H9 (cell line): ENCODE measurements at regions not wholly inside any gene's neighbourhood (a gene's known extent, or its start where the extent isn't known, plus 50 kb on each side); places are given as distances from the start of the nearest gene placed in this dataset.

Experiments
- DNase-seq: peaks from one replicate; pipeline ENCODE4 v3.0.0-alpha.2; 2017
- H2AFZ ChIP-seq: one replicate; pipeline ENCODE4 v1.6.1; 2013; ENCODE audit warnings: mild to moderate bottlenecking, low read length, control low read depth, moderate library complexity
- H2AK5ac ChIP-seq: 2 replicates; pipeline ENCODE4 v1.6.1; 2013; ENCODE audit warnings: low read length, control low read depth, mixed read lengths; ENCODE audit not compliant: insufficient read length
- H2BK120ac ChIP-seq: one replicate; pipeline ENCODE4 v1.6.1; 2013; ENCODE audit warnings: low read depth, mild to moderate bottlenecking, low read length, control low read depth, inconsistent platforms; ENCODE audit not compliant: poor library complexity, severe bottlenecking
- H2BK12ac ChIP-seq: 2 replicates; pipeline ENCODE4 v1.6.1; 2013; ENCODE audit warnings: low read length, control low read depth, mixed read lengths, low read depth; ENCODE audit not compliant: insufficient read length
- H2BK15ac ChIP-seq: 2 replicates; pipeline ENCODE4 v1.6.1; 2013; ENCODE audit warnings: low read depth, low read length, control low read depth
- H2BK20ac ChIP-seq: one replicate; pipeline ENCODE4 v1.6.1; 2013; ENCODE audit warnings: low read depth, mild to moderate bottlenecking, low read length, control low read depth, inconsistent platforms; ENCODE audit not compliant: poor library complexity, severe bottlenecking
- H2BK5ac ChIP-seq: 2 replicates; pipeline ENCODE4 v1.6.1; 2013; ENCODE audit warnings: low read length, control low read depth, mixed read lengths; ENCODE audit not compliant: insufficient read length
- H3K14ac ChIP-seq: 2 replicates; pipeline ENCODE4 v1.6.1; 2013; ENCODE audit warnings: low read length, control low read depth; ENCODE audit not compliant: insufficient read depth
- H3K18ac ChIP-seq: 2 replicates; pipeline ENCODE4 v1.6.1; 2013; ENCODE audit warnings: low read depth, mild to moderate bottlenecking, mixed read lengths, low read length, control low read depth; ENCODE audit not compliant: insufficient read length
- H3K23ac ChIP-seq: 2 replicates; pipeline ENCODE4 v1.6.1; 2013; ENCODE audit warnings: low read length, control low read depth, mixed read lengths, low read depth; ENCODE audit not compliant: insufficient read length
- H3K23me2 ChIP-seq: 2 replicates; pipeline ENCODE4 v1.6.1; 2013; ENCODE audit warnings: low read depth, mild to moderate bottlenecking, mixed read lengths, low read length, control low read depth; ENCODE audit not compliant: insufficient read length, poor library complexity, severe bottlenecking
- H3K27ac ChIP-seq: 2 replicates; pipeline ENCODE4 v1.5.1; 2013; ENCODE audit warnings: low read length, control low read depth, mixed read lengths, low read depth; ENCODE audit not compliant: insufficient read length
- H3K27me3 ChIP-seq: 2 replicates; pipeline ENCODE4 v1.6.1; 2013; ENCODE audit warnings: low read length, control low read depth, inconsistent platforms; ENCODE audit not compliant: insufficient read depth
- H3K4ac ChIP-seq: 2 replicates; pipeline ENCODE4 v1.6.1; 2013; ENCODE audit warnings: low read depth, mild to moderate bottlenecking, control low read depth, inconsistent platforms, low read length, moderate library complexity
- H3K4me1 ChIP-seq: 2 replicates; pipeline ENCODE4 v1.6.1; 2013; ENCODE audit warnings: low read length, control low read depth, inconsistent platforms; ENCODE audit not compliant: insufficient read depth
- H3K4me2 ChIP-seq: 2 replicates; pipeline ENCODE4 v1.6.1; 2013; ENCODE audit warnings: low read length, control low read depth, mixed read lengths; ENCODE audit not compliant: insufficient read length, insufficient read depth
- H3K56ac ChIP-seq: 2 replicates; pipeline ENCODE4 v1.6.1; 2013; ENCODE audit warnings: low read depth, mild to moderate bottlenecking, mixed read lengths, low read length, control low read depth; ENCODE audit not compliant: insufficient read length
- H3K79me1 ChIP-seq: 2 replicates; pipeline ENCODE4 v1.6.1; 2013; ENCODE audit warnings: low read depth, mild to moderate bottlenecking, moderate library complexity, low read length, control low read depth, inconsistent platforms; ENCODE audit not compliant: insufficient read depth, poor library complexity, severe bottlenecking
- H3K79me2 ChIP-seq: 2 replicates; pipeline ENCODE4 v1.6.1; 2013; ENCODE audit warnings: low read length, control low read depth, inconsistent platforms; ENCODE audit not compliant: insufficient read depth
- H3K9ac ChIP-seq: 2 replicates; pipeline ENCODE4 v1.6.1; 2013; ENCODE audit warnings: low read length, control low read depth, mixed read lengths; ENCODE audit not compliant: insufficient read length; ENCODE audit errors: extremely low read depth
- H3K9me3 ChIP-seq: one replicate; pipeline ENCODE4 v1.6.1; 2013; ENCODE audit warnings: low read depth, low read length, inconsistent platforms; ENCODE audit not compliant: control insufficient read depth
- H3T11ph ChIP-seq: one replicate; pipeline ENCODE4 v1.6.1; 2013; ENCODE audit warnings: mild to moderate bottlenecking, low read length, control low read depth, inconsistent platforms
- H4K20me1 ChIP-seq: one replicate; pipeline ENCODE4 v1.6.1; 2013; ENCODE audit not compliant: control insufficient read depth, insufficient read length, insufficient read depth
- H4K5ac ChIP-seq: 2 replicates; pipeline ENCODE4 v1.6.1; 2013; ENCODE audit warnings: low read depth, mild to moderate bottlenecking, mixed read lengths, low read length, control low read depth; ENCODE audit not compliant: insufficient read length
- H4K8ac ChIP-seq: replicated peaks from 2 replicates; pipeline ENCODE4 v1.6.1; 2013; ENCODE audit warnings: low read length, control low read depth, mixed read lengths, low read depth; ENCODE audit not compliant: insufficient read length
- H4K91ac ChIP-seq: 2 replicates; pipeline ENCODE4 v1.6.1; 2013; ENCODE audit warnings: low read depth, mild to moderate bottlenecking, moderate library complexity, mixed read lengths, low read length, control low read depth; ENCODE audit not compliant: insufficient read length
- H3K27ac Mint-ChIP-seq, 3 experiments: 2 replicates in 2 of 3; 3 replicates in 1 of 3; pipeline ENCODE4 v1.8.0; 2020 to 2021; ENCODE audit warnings: mixed read lengths in 3 of 3, mild to moderate bottlenecking in 1 of 3, moderate library complexity in 1 of 3
- H3K27me3 Mint-ChIP-seq: 2 replicates; pipeline ENCODE4 v1.8.0; 2021; ENCODE audit warnings: low read depth, mild to moderate bottlenecking, moderate library complexity, mixed read lengths
- H3K36me3 Mint-ChIP-seq, 3 experiments: 2 replicates in 2 of 3; 3 replicates in 1 of 3; pipeline ENCODE4 v1.8.0; 2020 to 2021; ENCODE audit warnings: low read depth in 3 of 3, mixed read lengths in 3 of 3; ENCODE audit not compliant: insufficient read depth in 1 of 3
- H3K4me1 Mint-ChIP-seq, 2 experiments: 2 replicates each; pipeline ENCODE4 v1.8.0; 2020; ENCODE audit warnings: mixed read lengths in 2 of 2
- H3K4me3 Mint-ChIP-seq, 2 experiments: 2 replicates in 1 of 2; 3 replicates in 1 of 2; pipeline ENCODE4 v1.8.0; 2020 to 2021; ENCODE audit warnings: mild to moderate bottlenecking in 2 of 2, mixed read lengths in 2 of 2, moderate library complexity in 1 of 2
- H3K9me3 Mint-ChIP-seq, 2 experiments: 2 replicates in 1 of 2; 3 replicates in 1 of 2; pipeline ENCODE4 v1.8.0; 2020; ENCODE audit warnings: mild to moderate bottlenecking in 2 of 2, mixed read lengths in 2 of 2, moderate library complexity in 1 of 2
- CTCF ChIP-seq: fragments of 200-600 bp; sonication (generic); conservative IDR thresholded peaks from 3 replicates; pipeline ENCODE4 v1.8.0; 2021; ENCODE audit warnings: antibody characterized with exemption, mild to moderate bottlenecking
- WGBS: extraction: QIAGEN DNeasy Blood & Tissue Kit; methylation state at CpG from one replicate; pipeline ENCODE4 v1.1.7; 2013; ENCODE audit warnings: missing lambda C conversion rate, low lambda C conversion rate, mixed read lengths; ENCODE audit not compliant: insufficient read length; ENCODE audit errors: extremely low coverage; 5-methylcytosine and 5-hydroxymethylcytosine counted together

- Histone ChIP-seq H4K91ac (no peak overlapping the region), H3K27ac (no peak overlapping the region), H4K5ac (no peak overlapping the region), H3K18ac (no peak overlapping the region), H3K79me2 (no peaks in the 10 kb centered on the region), H2AFZ (no peak overlapping the region), H2BK20ac (no peak overlapping the region), H3K4ac (no peak overlapping the region), H3K4me1 (no peaks in the 10 kb centered on the region; the same call in 1 of the 2 replicates), H2BK12ac (no peak overlapping the region), H3K9me3 (no peaks in the 10 kb centered on the region), H3T11ph (no peak overlapping the region), H4K8ac (no peak overlapping the region), H4K20me1 (no peaks in the 10 kb centered on the region), H2BK120ac (no peak overlapping the region), H2BK15ac (no peak overlapping the region), H2BK5ac (no peak overlapping the region), H3K27me3 (no peaks in the 10 kb centered on the region), H2AK5ac (no peak overlapping the region), H3K79me1 (no peaks in the 10 kb centered on the region), H3K56ac (no peak overlapping the region), H3K23ac (no peak overlapping the region), H3K9ac (no peak overlapping the region), H3K14ac (no peak overlapping the region), H3K23me2 (peaks cover 3% of the 10 kb centered on the region), H3K4me2 (no peak overlapping the region)
- no CpG with 5 or more reads among the region's 4 CpGs for WGBS
- H3K4me1 Mint-ChIP-seq, result peaks cover 22 to 31% of the 10 kb centered on the region in 2 experiments
- no peak overlapping the region for H3K4me3 Mint-ChIP-seq
- no peak overlapping the region for H3K27ac Mint-ChIP-seq
- TF ChIP-seq CTCF, result no peak
- H3K27me3 Mint-ChIP-seq, result peaks cover 12% of the 10 kb centered on the region
- H3K36me3 Mint-ChIP-seq, result no peaks in the 10 kb centered on the region
- no peak for DNase-seq
- no peaks in the 10 kb centered on the region for H3K9me3 Mint-ChIP-seq
Observed at GRCh38 chr22:48365386-48365785, 1462.3 kb downstream of the BRD1 start.
